ENCODE measurements at regions not wholly inside any gene's neighbourhood (a gene's known extent, or its start where the extent isn't known, plus 50 kb on each side); places are given as distances from the start of the nearest gene placed in this dataset.

DNA sequence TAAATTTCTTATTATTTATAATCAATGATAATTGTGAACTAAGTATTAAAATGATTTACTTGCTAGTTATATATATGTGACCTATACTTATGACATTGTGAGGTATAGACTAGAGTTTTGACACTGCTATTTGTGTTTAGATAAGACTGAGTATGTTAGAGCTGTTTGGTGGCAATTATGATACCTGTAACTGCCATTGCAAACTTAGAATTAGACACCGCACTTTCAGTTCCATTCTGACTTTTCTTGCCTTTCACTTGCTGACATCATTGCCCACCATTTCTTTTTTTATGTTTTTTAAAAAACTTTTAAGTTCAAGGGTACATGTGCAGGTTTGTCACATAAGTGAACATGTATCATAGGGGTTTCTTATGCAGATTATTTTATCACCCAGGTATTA, 214.5 kb downstream of the MBL2 start (continued):
- TF ChIP-seq, protein P1, sequence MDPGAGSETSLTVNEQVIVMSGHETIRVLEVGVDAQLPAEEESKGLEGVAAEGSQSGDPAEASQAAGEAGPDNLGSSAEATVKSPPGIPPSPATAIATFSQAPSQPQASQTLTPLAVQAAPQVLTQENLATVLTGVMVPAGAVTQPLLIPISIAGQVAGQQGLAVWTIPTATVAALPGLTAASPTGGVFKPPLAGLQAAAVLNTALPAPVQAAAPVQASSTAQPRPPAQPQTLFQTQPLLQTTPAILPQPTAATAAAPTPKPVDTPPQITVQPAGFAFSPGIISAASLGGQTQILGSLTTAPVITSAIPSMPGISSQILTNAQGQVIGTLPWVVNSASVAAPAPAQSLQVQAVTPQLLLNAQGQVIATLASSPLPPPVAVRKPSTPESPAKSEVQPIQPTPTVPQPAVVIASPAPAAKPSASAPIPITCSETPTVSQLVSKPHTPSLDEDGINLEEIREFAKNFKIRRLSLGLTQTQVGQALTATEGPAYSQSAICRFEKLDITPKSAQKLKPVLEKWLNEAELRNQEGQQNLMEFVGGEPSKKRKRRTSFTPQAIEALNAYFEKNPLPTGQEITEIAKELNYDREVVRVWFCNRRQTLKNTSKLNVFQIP (CRISPR knock-in tag; IDR thresholded peaks at IDR 0.05; ENCODE audit: borderline replicate concordance, low read depth): no peak
- TF ChIP-seq ZC3H10 (CRISPR knock-in tag; IDR thresholded peaks at IDR 0.05) (no peak), GLIS3 (CRISPR knock-in tag; IDR thresholded peaks at IDR 0.05) (no peak), CSDC2 (CRISPR knock-in tag; IDR thresholded peaks at IDR 0.05) (no peak), SNAI2 (CRISPR knock-in tag; IDR thresholded peaks at IDR 0.05) (no peak), ESRRG (CRISPR knock-in tag; IDR thresholded peaks at IDR 0.05) (no peak)
- TF ChIP-seq, protein P2, sequence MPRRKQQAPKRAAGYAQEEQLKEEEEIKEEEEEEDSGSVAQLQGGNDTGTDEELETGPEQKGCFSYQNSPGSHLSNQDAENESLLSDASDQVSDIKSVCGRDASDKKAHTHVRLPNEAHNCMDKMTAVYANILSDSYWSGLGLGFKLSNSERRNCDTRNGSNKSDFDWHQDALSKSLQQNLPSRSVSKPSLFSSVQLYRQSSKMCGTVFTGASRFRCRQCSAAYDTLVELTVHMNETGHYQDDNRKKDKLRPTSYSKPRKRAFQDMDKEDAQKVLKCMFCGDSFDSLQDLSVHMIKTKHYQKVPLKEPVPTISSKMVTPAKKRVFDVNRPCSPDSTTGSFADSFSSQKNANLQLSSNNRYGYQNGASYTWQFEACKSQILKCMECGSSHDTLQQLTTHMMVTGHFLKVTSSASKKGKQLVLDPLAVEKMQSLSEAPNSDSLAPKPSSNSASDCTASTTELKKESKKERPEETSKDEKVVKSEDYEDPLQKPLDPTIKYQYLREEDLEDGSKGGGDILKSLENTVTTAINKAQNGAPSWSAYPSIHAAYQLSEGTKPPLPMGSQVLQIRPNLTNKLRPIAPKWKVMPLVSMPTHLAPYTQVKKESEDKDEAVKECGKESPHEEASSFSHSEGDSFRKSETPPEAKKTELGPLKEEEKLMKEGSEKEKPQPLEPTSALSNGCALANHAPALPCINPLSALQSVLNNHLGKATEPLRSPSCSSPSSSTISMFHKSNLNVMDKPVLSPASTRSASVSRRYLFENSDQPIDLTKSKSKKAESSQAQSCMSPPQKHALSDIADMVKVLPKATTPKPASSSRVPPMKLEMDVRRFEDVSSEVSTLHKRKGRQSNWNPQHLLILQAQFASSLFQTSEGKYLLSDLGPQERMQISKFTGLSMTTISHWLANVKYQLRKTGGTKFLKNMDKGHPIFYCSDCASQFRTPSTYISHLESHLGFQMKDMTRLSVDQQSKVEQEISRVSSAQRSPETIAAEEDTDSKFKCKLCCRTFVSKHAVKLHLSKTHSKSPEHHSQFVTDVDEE (CRISPR knock-in tag; IDR thresholded peaks at IDR 0.05): no peak

- TF ChIP-seq, protein P3, sequence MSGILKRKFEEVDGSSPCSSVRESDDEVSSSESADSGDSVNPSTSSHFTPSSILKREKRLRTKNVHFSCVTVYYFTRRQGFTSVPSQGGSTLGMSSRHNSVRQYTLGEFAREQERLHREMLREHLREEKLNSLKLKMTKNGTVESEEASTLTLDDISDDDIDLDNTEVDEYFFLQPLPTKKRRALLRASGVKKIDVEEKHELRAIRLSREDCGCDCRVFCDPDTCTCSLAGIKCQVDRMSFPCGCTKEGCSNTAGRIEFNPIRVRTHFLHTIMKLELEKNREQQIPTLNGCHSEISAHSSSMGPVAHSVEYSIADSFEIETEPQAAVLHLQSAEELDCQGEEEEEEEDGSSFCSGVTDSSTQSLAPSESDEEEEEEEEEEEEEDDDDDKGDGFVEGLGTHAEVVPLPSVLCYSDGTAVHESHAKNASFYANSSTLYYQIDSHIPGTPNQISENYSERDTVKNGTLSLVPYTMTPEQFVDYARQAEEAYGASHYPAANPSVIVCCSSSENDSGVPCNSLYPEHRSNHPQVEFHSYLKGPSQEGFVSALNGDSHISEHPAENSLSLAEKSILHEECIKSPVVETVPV (CRISPR knock-in tag; IDR thresholded peaks at IDR 0.05): no peak
- TF ChIP-seq RARB (CRISPR knock-in tag; IDR thresholded peaks at IDR 0.05) (no peak), BACH2 (CRISPR knock-in tag; IDR thresholded peaks at IDR 0.05; ENCODE audit: borderline replicate concordance) (no peak), ESRRG (CRISPR knock-in tag; IDR thresholded peaks at IDR 0.05) (no peak), PPARA (CRISPR knock-in tag; IDR thresholded peaks at IDR 0.05; ENCODE audit: borderline replicate concordance) (no peak), ZC3H10 (CRISPR knock-in tag; IDR thresholded peaks at IDR 0.05) (no peak), ZFP3 (CRISPR knock-in tag; IDR thresholded peaks at IDR 0.05) (no peak), SNAI2 (CRISPR knock-in tag; IDR thresholded peaks at IDR 0.05) (no peak), ZNF565 (CRISPR knock-in tag; conservative IDR thresholded peaks at IDR 0.05; ENCODE audit: low read depth) (no peak), ZNF8 (CRISPR knock-in tag; IDR thresholded peaks at IDR 0.05) (no peak), TOX (CRISPR knock-in tag; IDR thresholded peaks at IDR 0.05; ENCODE audit: borderline replicate concordance) (no peak), ISL1 (CRISPR knock-in tag; IDR thresholded peaks at IDR 0.05) (no peak), GLIS3 (CRISPR knock-in tag; IDR thresholded peaks at IDR 0.05) (no peak), ZFP30 (CRISPR knock-in tag; IDR thresholded peaks at IDR 0.05) (no peak)
- TF ChIP-seq, protein P1 (CRISPR knock-in tag; IDR thresholded peaks at IDR 0.05; ENCODE audit: borderline replicate concordance, low read depth): no peak
- TF ChIP-seq, protein P4, sequence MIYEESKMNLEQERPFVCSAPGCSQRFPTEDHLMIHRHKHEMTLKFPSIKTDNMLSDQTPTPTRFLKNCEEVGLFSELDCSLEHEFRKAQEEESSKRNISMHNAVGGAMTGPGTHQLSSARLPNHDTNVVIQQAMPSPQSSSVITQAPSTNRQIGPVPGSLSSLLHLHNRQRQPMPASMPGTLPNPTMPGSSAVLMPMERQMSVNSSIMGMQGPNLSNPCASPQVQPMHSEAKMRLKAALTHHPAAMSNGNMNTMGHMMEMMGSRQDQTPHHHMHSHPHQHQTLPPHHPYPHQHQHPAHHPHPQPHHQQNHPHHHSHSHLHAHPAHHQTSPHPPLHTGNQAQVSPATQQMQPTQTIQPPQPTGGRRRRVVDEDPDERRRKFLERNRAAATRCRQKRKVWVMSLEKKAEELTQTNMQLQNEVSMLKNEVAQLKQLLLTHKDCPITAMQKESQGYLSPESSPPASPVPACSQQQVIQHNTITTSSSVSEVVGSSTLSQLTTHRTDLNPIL (CRISPR knock-in tag; IDR thresholded peaks at IDR 0.05; ENCODE audit: low read depth): no peak
- TF ChIP-seq, protein P2 (CRISPR knock-in tag; IDR thresholded peaks at IDR 0.05): no peak
- TF ChIP-seq, protein P5, sequence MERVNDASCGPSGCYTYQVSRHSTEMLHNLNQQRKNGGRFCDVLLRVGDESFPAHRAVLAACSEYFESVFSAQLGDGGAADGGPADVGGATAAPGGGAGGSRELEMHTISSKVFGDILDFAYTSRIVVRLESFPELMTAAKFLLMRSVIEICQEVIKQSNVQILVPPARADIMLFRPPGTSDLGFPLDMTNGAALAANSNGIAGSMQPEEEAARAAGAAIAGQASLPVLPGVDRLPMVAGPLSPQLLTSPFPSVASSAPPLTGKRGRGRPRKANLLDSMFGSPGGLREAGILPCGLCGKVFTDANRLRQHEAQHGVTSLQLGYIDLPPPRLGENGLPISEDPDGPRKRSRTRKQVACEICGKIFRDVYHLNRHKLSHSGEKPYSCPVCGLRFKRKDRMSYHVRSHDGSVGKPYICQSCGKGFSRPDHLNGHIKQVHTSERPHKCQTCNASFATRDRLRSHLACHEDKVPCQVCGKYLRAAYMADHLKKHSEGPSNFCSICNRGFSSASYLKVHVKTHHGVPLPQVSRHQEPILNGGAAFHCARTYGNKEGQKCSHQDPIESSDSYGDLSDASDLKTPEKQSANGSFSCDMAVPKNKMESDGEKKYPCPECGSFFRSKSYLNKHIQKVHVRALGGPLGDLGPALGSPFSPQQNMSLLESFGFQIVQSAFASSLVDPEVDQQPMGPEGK (CRISPR knock-in tag; IDR thresholded peaks at IDR 0.05; ENCODE audit: borderline replicate concordance): no peak
Observed at GRCh38 chr10:52561322-52561721, 211.3 kb downstream of the MBL2 start.

More at GRCh38 chr10:52561322-52561721, 211.3 kb downstream of the MBL2 start:
- no peak for ATAC-seq
